IMR-90 (cell line): ENCODE measurements at regions not wholly inside any gene's neighbourhood (a gene's known extent, or its start where the extent isn't known, plus 50 kb on each side); places are given as distances from the start of the nearest gene placed in this dataset.

Experiments
- ATAC-seq: fragments of 200-7000 bp; cut with Tn5 transposase; 2 replicates; pipeline ENCODE4 v1.9.1; 2020; ENCODE audit warnings: low read depth, mild to moderate bottlenecking, moderate library complexity
- BruUV-seq: library from RNA; stranded (reverse); fragments of 400-500 nt; replicated peaks from 2 replicates; lab custom pipeline; 2021; lab: Mats Ljungman, UMichigan
- CTCF ChIA-PET: fragments of 300-600 bp; formaldehyde crosslinking; extraction: SDS; loops from one replicate; lab custom pipeline; 2021; ENCODE audit warnings: antibody characterized with exemption; lab: Yijun Ruan, JAX
- POLR2A ChIA-PET: fragments of 300-600 bp; sonication (Branson Sonifier 250); formaldehyde crosslinking; loops from one replicate; lab custom pipeline; 2022; ENCODE audit warnings: antibody characterized with exemption; ENCODE audit not compliant: unreplicated experiment; lab: Charles Lee
- DNase-seq: peaks from one replicate; pipeline ENCODE4 v3.0.0; 2013
- H2AFZ ChIP-seq: replicated peaks from 2 replicates; pipeline ENCODE3; 2013; ENCODE audit warnings: low read length, mild to moderate bottlenecking; ENCODE audit not compliant: poor library complexity
- H2AK5ac ChIP-seq: 2 replicates; pipeline ENCODE4 v1.6.1; 2013; ENCODE audit warnings: low read depth, low read length, inconsistent platforms
- H2AK9ac ChIP-seq: replicated peaks from 2 replicates; pipeline ENCODE3; 2013; ENCODE audit warnings: mild to moderate bottlenecking, low read depth, low read length, moderate library complexity; ENCODE audit not compliant: poor library complexity
- H2BK120ac ChIP-seq: 2 replicates; pipeline ENCODE4 v1.6.1; 2013; ENCODE audit warnings: low read depth, low read length, inconsistent platforms
- H2BK15ac ChIP-seq: 3 replicates; pipeline ENCODE4 v1.6.1; 2013; ENCODE audit warnings: low read depth, low read length, inconsistent platforms
- H2BK20ac ChIP-seq: 2 replicates; pipeline ENCODE4 v1.6.1; 2013; ENCODE audit warnings: low read depth, mild to moderate bottlenecking, inconsistent platforms, low read length, moderate library complexity
- H2BK5ac ChIP-seq: 2 replicates; pipeline ENCODE4 v1.6.1; 2013; ENCODE audit warnings: mild to moderate bottlenecking, low read depth, low read length, inconsistent platforms; ENCODE audit not compliant: poor library complexity, severe bottlenecking
- H3K14ac ChIP-seq: replicated peaks from 2 replicates; pipeline ENCODE4 v1.6.1; 2013; ENCODE audit warnings: low read depth, low read length, inconsistent platforms
- H3K18ac ChIP-seq: 2 replicates; pipeline ENCODE4 v1.6.1; 2013; ENCODE audit warnings: low read depth, low read length, control low read depth
- H3K23ac ChIP-seq: 2 replicates; pipeline ENCODE4 v1.6.1; 2013; ENCODE audit warnings: low read depth, low read length, inconsistent platforms
- H3K27ac ChIP-seq: 2 replicates; pipeline ENCODE4 v1.5.1; 2013; ENCODE audit warnings: mild to moderate bottlenecking, control low read depth, low read length; ENCODE audit not compliant: insufficient read depth
- H3K27me3 ChIP-seq: 2 replicates; pipeline ENCODE4 v1.6.1; 2013; ENCODE audit warnings: low read length; ENCODE audit not compliant: control insufficient read depth, insufficient read depth
- H3K36me3 ChIP-seq: 2 replicates; pipeline ENCODE4 v1.6.1; 2013; ENCODE audit warnings: low read length, mixed read lengths; ENCODE audit not compliant: control insufficient read depth, insufficient read depth
- H3K4ac ChIP-seq: 2 replicates; pipeline ENCODE4 v1.6.1; 2013; ENCODE audit warnings: low read depth, low read length, inconsistent platforms
- H3K4me1 ChIP-seq: 2 replicates; pipeline ENCODE4 v1.6.1; 2013; ENCODE audit warnings: low read length, mixed read lengths; ENCODE audit not compliant: control insufficient read depth, insufficient read depth
- H3K4me2 ChIP-seq: 2 replicates; pipeline ENCODE4 v1.6.1; 2013; ENCODE audit warnings: low read depth, mild to moderate bottlenecking, control low read depth, low read length, moderate library complexity
- H3K4me3 ChIP-seq: 2 replicates; pipeline ENCODE4 v1.5.1; 2013; ENCODE audit warnings: low read depth, mild to moderate bottlenecking, control low read depth, low read length, moderate library complexity; ENCODE audit not compliant: insufficient read depth
- H3K56ac ChIP-seq: 2 replicates; pipeline ENCODE4 v1.6.1; 2013; ENCODE audit warnings: low read length, inconsistent platforms; ENCODE audit not compliant: insufficient read depth; ENCODE audit errors: extremely low read depth
- H3K79me1 ChIP-seq, 2 experiments: 2 replicates each; pipeline ENCODE4 v1.6.1; 2013; ENCODE audit warnings: low read length in 2 of 2, inconsistent platforms in 1 of 2, low read depth in 1 of 2
- H3K9ac ChIP-seq: 2 replicates; pipeline ENCODE4 v1.6.1; 2013; ENCODE audit warnings: low read depth, low read length, control low read depth
- H3K9me1 ChIP-seq: 2 replicates; pipeline ENCODE4 v1.6.1; 2013; ENCODE audit warnings: low read length, inconsistent platforms; ENCODE audit not compliant: insufficient read depth
- H3K9me3 ChIP-seq: 2 replicates; pipeline ENCODE4 v1.6.1; 2013; ENCODE audit warnings: low read length; ENCODE audit not compliant: control insufficient read depth, insufficient read depth
- H4K20me1 ChIP-seq: 2 replicates; pipeline ENCODE4 v1.6.1; 2013; ENCODE audit warnings: low read length, inconsistent platforms; ENCODE audit not compliant: insufficient read depth
- H4K5ac ChIP-seq: 2 replicates; pipeline ENCODE4 v1.6.1; 2013; ENCODE audit warnings: mild to moderate bottlenecking, low read depth, low read length, control low read depth
- H4K8ac ChIP-seq, 2 experiments: 2 replicates each; pipeline ENCODE4 v1.6.1; 2013; ENCODE audit warnings: low read depth in 2 of 2, low read length in 2 of 2, control low read depth in 1 of 2, inconsistent platforms in 1 of 2
- H4K91ac ChIP-seq: 2 replicates; pipeline ENCODE4 v1.6.1; 2013; ENCODE audit warnings: low read depth, low read length, inconsistent platforms; ENCODE audit not compliant: insufficient read depth
- BHLHE40 ChIP-seq: fragments of 150-350 bp; IDR thresholded peaks from 2 replicates; pipeline ENCODE4 v1.6.1; 2016; ENCODE audit warnings: mild to moderate bottlenecking, low read depth, low read length
- CEBPB ChIP-seq: IDR thresholded peaks from 2 replicates; pipeline ENCODE4 v1.6.1; 2012; ENCODE audit warnings: low read depth, low read length, improper control_type of control experiment
- CHD1 ChIP-seq: IDR thresholded peaks from 2 replicates; pipeline ENCODE4 v1.6.1; 2012; ENCODE audit warnings: low read depth, low read length, improper control_type of control experiment
- CTCF ChIP-seq: conservative IDR thresholded peaks from 2 replicates; pipeline ENCODE4 v1.5.1; 2012; ENCODE audit warnings: mild to moderate bottlenecking, low read depth, low read length, improper control_type of control experiment
- FOS ChIP-seq: fragments of 150-350 bp; IDR thresholded peaks from 2 replicates; pipeline ENCODE4 v1.6.1; 2016; ENCODE audit warnings: low read depth, low read length
- MAZ ChIP-seq: IDR thresholded peaks from 2 replicates; pipeline ENCODE4 v1.6.1; 2012; ENCODE audit warnings: low read depth, mild to moderate bottlenecking, low read length, improper control_type of control experiment, moderate library complexity, borderline replicate concordance
- MXI1 ChIP-seq: IDR thresholded peaks from 2 replicates; pipeline ENCODE4 v1.6.1; 2012; ENCODE audit warnings: low read depth, mild to moderate bottlenecking, low read length, moderate library complexity, borderline replicate concordance
- NFE2L2 ChIP-seq: fragments of 150-350 bp; IDR thresholded peaks from 2 replicates; pipeline ENCODE4 v1.6.1; 2016; ENCODE audit warnings: low read depth, mild to moderate bottlenecking, low read length
- POLR2A ChIP-seq: IDR thresholded peaks from 2 replicates; pipeline ENCODE4 v1.6.1; 2012; ENCODE audit warnings: mild to moderate bottlenecking, low read depth, low read length
- RAD21 ChIP-seq: IDR thresholded peaks from 2 replicates; pipeline ENCODE4 v1.6.1; 2012; ENCODE audit warnings: low read length, improper control_type of control experiment
- RFX5 ChIP-seq: IDR thresholded peaks from 2 replicates; pipeline ENCODE4 v1.8.0; 2012; ENCODE audit warnings: low read depth, mild to moderate bottlenecking, low read length, moderate library complexity
- WGBS, 2 experiments: methylation state at CpG; one replicate each; pipeline versions ENCODE4 v1.1.5 to v1.1.7; 2013; ENCODE audit warnings: missing lambda C conversion rate in 2 of 2; ENCODE audit not compliant: insufficient read length in 1 of 2; ENCODE audit errors: extremely low coverage in 2 of 2; 5-methylcytosine and 5-hydroxymethylcytosine counted together
- dilution Hi-C: fragments of 300-500 bp; cut with HindIII; formaldehyde crosslinking; loops from one replicate; pipeline ENCODE4 v1.14.3; 2018; ENCODE audit warnings: low sequenced_read_pairs; ENCODE audit not compliant: unreplicated experiment
- in situ Hi-C: fragments of 300-500 bp; cut with MboI; formaldehyde crosslinking; loops from 3 replicates; pipeline ENCODE4 v1.14.3; 2019; ENCODE audit warnings: low sequenced_read_pairs, inconsistent platforms, mixed read lengths
- intact Hi-C: fragments of 100-400 bp; cut with micrococcal nuclease; formaldehyde crosslinking; loops from 2 replicates; pipeline ENCODE4 v1.10.0; 2022

- no CpG with 5 or more reads among the region's 1 CpG for WGBS, 2 experiments
- CTCF ChIA-PET, result no interaction called here
- dilution Hi-C loops, result no loop called here
These were observed 485.5 kb downstream of the MMUT start for GRCh38 chr6:48977573-48977972.

More at GRCh38 chr6:48977573-48977972, 485.5 kb downstream of the MMUT start:
- Histone ChIP-seq H3K4me1 (peaks cover 1% of the 10 kb centered on the region; the same call in 1 of the 2 replicates), H3K9me1 (no peaks in the 10 kb centered on the region), H4K91ac (no peak overlapping the region), H2BK15ac (no peak overlapping the region), H2BK5ac (peak overlapping the region; percentile 70), H2AK5ac (no peak overlapping the region), H2BK20ac (no peak overlapping the region), H3K27me3 (no peaks in the 10 kb centered on the region), H3K4ac (no peak overlapping the region), H4K5ac (no peak overlapping the region), H3K14ac (no peak overlapping the region), H3K56ac (no peak overlapping the region), H2AK9ac (no peak overlapping the region), H4K8ac (no peak overlapping the region), H3K4me2 (peak overlapping the region; percentile 22; the same call in 1 of the 2 replicates), H3K18ac (no peak overlapping the region), H3K27ac (no peak overlapping the region), H3K9me3 (no peaks in the 10 kb centered on the region), H3K23ac (no peak overlapping the region), H2BK120ac (no peak overlapping the region), H2AFZ (no peak overlapping the region), H3K79me1 (no peaks in the 10 kb centered on the region), H4K20me1 (no peaks in the 10 kb centered on the region), H3K36me3 (no peaks in the 10 kb centered on the region), H3K9ac (no peak overlapping the region), H3K4me3 (no peak overlapping the region)
- in situ Hi-C loops (no loop called here), intact Hi-C loops (loop anchor here (5.0 kb wide), 1 partner anchor 150 kb away; no protein-coding TSS in a partner anchor)
- TF ChIP-seq POLR2A (no peak), MAZ (no peak), NFE2L2 (no peak), BHLHE40 (no peak), MXI1 (no peak), FOS (no peak), CTCF (no peak), CHD1 (no peak), CEBPB (no peak), RFX5 (no peak), RAD21 (no peak)
- ATAC-seq, result peak; percentile 68
- no TSS peak for BruUV-seq
- DNase-seq, result peak; percentile 40
- POLR2A ChIA-PET, result no interaction called here
